HEK293 (cell line): ENCODE measurements at regions not wholly inside any gene's neighbourhood (a gene's known extent, or its start where the extent isn't known, plus 50 kb on each side); places are given as distances from the start of the nearest gene placed in this dataset.

Source experiments
- CTCF ChIA-PET: fragments of 350-600 bp; formaldehyde crosslinking; extraction: SDS; loops from one replicate; lab custom pipeline; 2021; ENCODE audit warnings: antibody characterized with exemption; lab: Yijun Ruan, JAX
- POLR2A ChIA-PET: fragments of 300-600 bp; formaldehyde crosslinking; extraction: SDS; loops from one replicate; lab custom pipeline; 2020; ENCODE audit warnings: antibody characterized with exemption, inconsistent platforms; lab: Yijun Ruan, JAX
- H3K27ac ChIP-seq: fragments of 200-500 bp; sonication (Bioruptor generic); 2 replicates; pipeline ENCODE4 v1.5.1; 2014; ENCODE audit warnings: low read depth, low read length, control low read depth, inconsistent platforms; ENCODE audit errors: extremely low read depth
- H3K36me3 ChIP-seq, 2 experiments: fragments of 200-500 bp in 1 of 2; sonication (Bioruptor generic) in 1 of 2; 1 replicate in 1 of 2; 2 replicates in 1 of 2; pipeline ENCODE4 v1.5.1; 2014 to 2017; ENCODE audit warnings: inconsistent platforms in 2 of 2, low read length in 2 of 2; ENCODE audit not compliant: control insufficient read depth in 2 of 2, insufficient read depth in 1 of 2
- H3K4me1 ChIP-seq: fragments of 200-500 bp; sonication (Bioruptor generic); 2 replicates; pipeline ENCODE4 v1.5.1; 2014; ENCODE audit warnings: mild to moderate bottlenecking, low read length, inconsistent platforms; ENCODE audit not compliant: control insufficient read depth, insufficient read depth
- H3K4me3 ChIP-seq: 2 replicates; pipeline ENCODE4 v1.5.1; 2011; ENCODE audit warnings: low read depth, mild to moderate bottlenecking, control low read depth, low read length, moderate library complexity
- H3K9me3 ChIP-seq: fragments of 200-500 bp; sonication (Bioruptor generic); 2 replicates; pipeline ENCODE4 v1.5.1; 2014; ENCODE audit warnings: low read depth, low read length, inconsistent platforms; ENCODE audit not compliant: control insufficient read depth, insufficient read depth
- ATF2 ChIP-seq: fragments of 450-650 bp; formaldehyde crosslinking; IDR thresholded peaks from 2 replicates; pipeline ENCODE4 v1.5.1; 2016; ENCODE audit warnings: missing biosample characterization, missing genetic modification characterization, low read depth
- BCL11B ChIP-seq: fragments of 450-650 bp; formaldehyde crosslinking; IDR thresholded peaks from 2 replicates; pipeline ENCODE4 v1.5.1; 2016; ENCODE audit warnings: low read depth, missing biosample characterization, missing genetic modification characterization
- KLF1 ChIP-seq: fragments of 450-650 bp; formaldehyde crosslinking; IDR thresholded peaks from 2 replicates; pipeline ENCODE4 v1.5.1; 2016; ENCODE audit warnings: missing biosample characterization, missing genetic modification characterization
- KLF16 ChIP-seq: fragments of 450-650 bp; formaldehyde crosslinking; IDR thresholded peaks from 2 replicates; pipeline ENCODE4 v1.5.1; 2017; ENCODE audit warnings: missing biosample characterization, missing genetic modification characterization
- SETDB1 ChIP-seq: IDR thresholded peaks from one replicate; pipeline ENCODE4 v1.6.1; 2017; ENCODE audit warnings: mild to moderate bottlenecking, low read length, moderate library complexity, mixed read lengths; ENCODE audit not compliant: insufficient read length
- TCF7L2 ChIP-seq: IDR thresholded peaks from 2 replicates; pipeline ENCODE4 v1.6.1; 2011; ENCODE audit warnings: low read depth, mild to moderate bottlenecking, inconsistent platforms, low read length, moderate library complexity, borderline replicate concordance
- ZBTB1 ChIP-seq: fragments of 450-650 bp; formaldehyde crosslinking; IDR thresholded peaks from 2 replicates; pipeline ENCODE4 v1.5.1; 2016; ENCODE audit warnings: missing biosample characterization, missing genetic modification characterization
- ZBTB7A ChIP-seq: fragments of 450-650 bp; formaldehyde crosslinking; IDR thresholded peaks from 2 replicates; pipeline ENCODE4 v1.5.1; 2016; ENCODE audit warnings: low read depth, missing biosample characterization, missing genetic modification characterization
- ZFP3 ChIP-seq: fragments of 450-650 bp; formaldehyde crosslinking; IDR thresholded peaks from 2 replicates; pipeline ENCODE4 v1.5.1; 2016; ENCODE audit warnings: low read depth, missing biosample characterization, missing genetic modification characterization
- ZFP41 ChIP-seq: fragments of 450-650 bp; formaldehyde crosslinking; IDR thresholded peaks from 2 replicates; pipeline ENCODE4 v1.5.1; 2016; ENCODE audit warnings: missing biosample characterization, missing genetic modification characterization, borderline replicate concordance
- ZNF114 ChIP-seq: fragments of 450-650 bp; formaldehyde crosslinking; IDR thresholded peaks from 2 replicates; pipeline ENCODE4 v1.5.0; 2017; ENCODE audit warnings: missing biosample characterization, missing genetic modification characterization
- ZNF274 ChIP-seq, 2 experiments: fragments of 200-500 bp in 1 of 2; fragments of 450-650 bp in 1 of 2; sonication (Bioruptor generic) in 1 of 2; formaldehyde crosslinking in 1 of 2; IDR thresholded peaks; 2 replicates each; pipeline versions ENCODE4 v1.5.1 to v1.6.1; 2014 to 2016; ENCODE audit warnings: borderline replicate concordance in 1 of 2, inconsistent platforms in 1 of 2, low read length in 1 of 2, missing biosample characterization in 1 of 2, missing genetic modification characterization in 1 of 2
- ZNF48 ChIP-seq: fragments of 450-650 bp; formaldehyde crosslinking; IDR thresholded peaks from 2 replicates; pipeline ENCODE4 v1.5.1; 2016; ENCODE audit warnings: missing biosample characterization, missing genetic modification characterization
- ZNF501 ChIP-seq: fragments of 450-650 bp; formaldehyde crosslinking; IDR thresholded peaks from 2 replicates; pipeline ENCODE4 v1.5.1; 2016; ENCODE audit warnings: missing biosample characterization, missing genetic modification characterization
- ZNF529 ChIP-seq: fragments of 450-650 bp; formaldehyde crosslinking; IDR thresholded peaks from 2 replicates; pipeline ENCODE4 v1.5.1; 2017; ENCODE audit warnings: missing genetic modification characterization, missing biosample characterization; ENCODE audit not compliant: insufficient replicate concordance
- ZNF549 ChIP-seq: fragments of 450-650 bp; IDR thresholded peaks from 2 replicates; pipeline ENCODE4 v1.5.1; 2018; ENCODE audit warnings: missing biosample characterization, missing genetic modification characterization, mild to moderate bottlenecking, inconsistent platforms, moderate library complexity
- ZNF660 ChIP-seq: fragments of 450-650 bp; IDR thresholded peaks from 2 replicates; pipeline ENCODE4 v1.5.1; 2018; ENCODE audit warnings: missing biosample characterization, mild to moderate bottlenecking, missing genetic modification characterization
- ZNF670 ChIP-seq: fragments of 450-650 bp; formaldehyde crosslinking; IDR thresholded peaks from 2 replicates; pipeline ENCODE4 v1.5.1; 2016; ENCODE audit warnings: missing biosample characterization, missing genetic modification characterization, low read depth
- ZNF704 ChIP-seq: fragments of 450-650 bp; formaldehyde crosslinking; IDR thresholded peaks from 2 replicates; pipeline ENCODE4 v1.5.1; 2016; ENCODE audit warnings: missing biosample characterization, missing genetic modification characterization
- ZNF785 ChIP-seq: fragments of 450-650 bp; formaldehyde crosslinking; IDR thresholded peaks from 2 replicates; pipeline ENCODE4 v1.5.1; 2016; ENCODE audit warnings: missing biosample characterization, missing genetic modification characterization
- TF ChIP-seq, protein P1 (sequence below): fragments of 450-650 bp; formaldehyde crosslinking; conservative IDR thresholded peaks from 2 replicates; pipeline ENCODE4 v1.5.1; 2016; ENCODE audit warnings: low read depth, missing biosample characterization, missing genetic modification characterization
- TF ChIP-seq, protein P2 (sequence below): fragments of 450-650 bp; formaldehyde crosslinking; IDR thresholded peaks from 2 replicates; pipeline ENCODE4 v1.5.1; 2016; ENCODE audit warnings: missing biosample characterization, missing genetic modification characterization
- TF ChIP-seq, protein P3 (sequence below): fragments of 450-650 bp; formaldehyde crosslinking; IDR thresholded peaks from 2 replicates; pipeline ENCODE4 v1.5.1; 2016; ENCODE audit warnings: missing biosample characterization, missing genetic modification characterization

GRCh38 chr13:74466020-74466419, 331.8 kb upstream of the KLF12 start:
- Histone ChIP-seq H3K36me3 (no peaks in the 10 kb centered on the region), H3K4me1 (no peaks in the 10 kb centered on the region), H3K27ac (no peak overlapping the region), H3K4me3 (no peak overlapping the region), H3K9me3 (no peaks in the 10 kb centered on the region)
- POLR2A ChIA-PET: no interaction called here
- TF ChIP-seq ZBTB1 (tag by site-specific recombination): no peak
- TF ChIP-seq, protein P1, sequence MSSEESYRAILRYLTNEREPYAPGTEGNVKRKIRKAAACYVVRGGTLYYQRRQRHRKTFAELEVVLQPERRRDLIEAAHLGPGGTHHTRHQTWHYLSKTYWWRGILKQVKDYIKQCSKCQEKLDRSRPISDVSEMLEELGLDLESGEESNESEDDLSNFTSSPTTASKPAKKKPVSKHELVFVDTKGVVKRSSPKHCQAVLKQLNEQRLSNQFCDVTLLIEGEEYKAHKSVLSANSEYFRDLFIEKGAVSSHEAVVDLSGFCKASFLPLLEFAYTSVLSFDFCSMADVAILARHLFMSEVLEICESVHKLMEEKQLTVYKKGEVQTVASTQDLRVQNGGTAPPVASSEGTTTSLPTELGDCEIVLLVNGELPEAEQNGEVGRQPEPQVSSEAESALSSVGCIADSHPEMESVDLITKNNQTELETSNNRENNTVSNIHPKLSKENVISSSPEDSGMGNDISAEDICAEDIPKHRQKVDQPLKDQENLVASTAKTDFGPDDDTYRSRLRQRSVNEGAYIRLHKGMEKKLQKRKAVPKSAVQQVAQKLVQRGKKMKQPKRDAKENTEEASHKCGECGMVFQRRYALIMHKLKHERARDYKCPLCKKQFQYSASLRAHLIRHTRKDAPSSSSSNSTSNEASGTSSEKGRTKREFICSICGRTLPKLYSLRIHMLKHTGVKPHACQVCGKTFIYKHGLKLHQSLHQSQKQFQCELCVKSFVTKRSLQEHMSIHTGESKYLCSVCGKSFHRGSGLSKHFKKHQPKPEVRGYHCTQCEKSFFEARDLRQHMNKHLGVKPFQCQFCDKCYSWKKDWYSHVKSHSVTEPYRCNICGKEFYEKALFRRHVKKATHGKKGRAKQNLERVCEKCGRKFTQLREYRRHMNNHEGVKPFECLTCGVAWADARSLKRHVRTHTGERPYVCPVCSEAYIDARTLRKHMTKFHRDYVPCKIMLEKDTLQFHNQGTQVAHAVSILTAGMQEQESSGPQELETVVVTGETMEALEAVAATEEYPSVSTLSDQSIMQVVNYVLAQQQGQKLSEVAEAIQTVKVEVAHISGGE (tag by site-specific recombination): no peak
- TF ChIP-seq ZNF501: no peak
- no peak for TF ChIP-seq ZNF670 (tag by site-specific recombination)
- CTCF ChIA-PET: no interaction called here

DNA sequence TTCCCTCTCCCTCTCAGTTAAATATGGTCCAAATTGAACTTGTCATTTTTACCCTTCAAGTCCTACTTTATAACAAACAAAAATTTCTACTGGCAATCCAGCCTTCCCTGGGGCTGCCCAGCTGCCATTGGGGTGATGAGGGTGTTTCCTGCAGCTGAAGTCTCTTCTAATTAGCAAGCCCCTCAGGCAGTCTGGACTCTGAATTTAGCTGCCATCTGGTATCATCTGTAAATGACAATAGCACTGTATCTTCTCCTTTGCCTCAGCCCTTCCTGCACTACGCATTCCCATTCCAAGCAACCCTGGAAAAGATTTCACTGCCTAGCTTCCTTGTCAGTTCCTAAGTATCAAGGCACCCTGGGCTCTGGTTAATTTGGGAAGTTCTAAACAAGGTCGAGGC, 331.1 kb upstream of the KLF12 start:
- Histone ChIP-seq H3K27ac (no peak overlapping the region), H3K36me3 (no peaks in the 10 kb centered on the region), H3K9me3 (no peaks in the 10 kb centered on the region), H3K4me3 (no peak overlapping the region), H3K4me1 (no peaks in the 10 kb centered on the region)
- ChIA-PET POLR2A (no interaction called here), CTCF (no interaction called here)
- TF ChIP-seq ZNF529 (tag by site-specific recombination): no peak
- no peak for TF ChIP-seq ZBTB7A
- TF ChIP-seq ZFP3 (tag by site-specific recombination): no peak
- no peak for TF ChIP-seq SETDB1
- no peak for TF ChIP-seq KLF16 (tag by site-specific recombination)
- TF ChIP-seq ZNF549 (tag by site-specific recombination): no peak
- no peak for TF ChIP-seq ZNF114 (tag by site-specific recombination)
- TF ChIP-seq ZFP41: no peak
- no peak for TF ChIP-seq ZNF48 (tag by site-specific recombination)
- TF ChIP-seq ZNF785: no peak
- TF ChIP-seq, protein P2, sequence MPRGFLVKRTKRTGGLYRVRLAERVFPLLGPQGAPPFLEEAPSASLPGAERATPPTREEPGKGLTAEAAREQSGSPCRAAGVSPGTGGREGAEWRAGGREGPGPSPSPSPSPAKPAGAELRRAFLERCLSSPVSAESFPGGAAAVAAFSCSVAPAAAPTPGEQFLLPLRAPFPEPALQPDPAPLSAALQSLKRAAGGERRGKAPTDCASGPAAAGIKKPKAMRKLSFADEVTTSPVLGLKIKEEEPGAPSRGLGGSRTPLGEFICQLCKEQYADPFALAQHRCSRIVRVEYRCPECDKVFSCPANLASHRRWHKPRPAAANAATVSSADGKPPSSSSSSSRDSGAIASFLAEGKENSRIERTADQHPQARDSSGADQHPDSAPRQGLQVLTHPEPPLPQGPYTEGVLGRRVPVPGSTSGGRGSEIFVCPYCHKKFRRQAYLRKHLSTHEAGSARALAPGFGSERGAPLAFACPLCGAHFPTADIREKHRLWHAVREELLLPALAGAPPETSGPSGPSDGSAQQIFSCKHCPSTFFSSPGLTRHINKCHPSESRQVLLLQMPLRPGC (tag by site-specific recombination): no peak
- TF ChIP-seq ATF2 (tag by site-specific recombination): no peak

DNA sequence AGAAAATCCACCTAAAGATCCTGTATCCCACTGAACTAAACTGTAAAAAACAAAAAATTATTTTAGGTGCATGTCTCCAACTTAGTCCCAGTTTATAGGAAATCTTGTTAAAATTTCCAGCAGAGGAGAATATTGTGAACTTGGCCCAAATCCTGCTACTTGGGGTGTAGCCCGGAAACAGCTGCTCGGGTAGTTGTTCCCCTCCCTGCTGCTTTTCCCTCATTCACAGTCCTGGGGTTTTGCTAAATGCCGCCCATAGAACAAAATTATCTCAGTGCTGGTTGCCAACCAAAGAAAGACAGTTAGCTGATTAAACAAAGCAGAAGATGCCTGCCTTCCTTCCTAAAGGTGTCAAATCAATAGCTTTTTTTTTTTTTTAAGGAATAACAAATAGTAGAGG, 330.5 kb upstream of the KLF12 start:
- Histone ChIP-seq H3K9me3 (no peaks in the 10 kb centered on the region), H3K4me3 (no peak overlapping the region), H3K27ac (no peak overlapping the region), H3K4me1 (no peaks in the 10 kb centered on the region), H3K36me3 (no peaks in the 10 kb centered on the region)
- TF ChIP-seq ZNF274 (IDR thresholded peaks at IDR 0.05; ENCODE audit: low read length) (no peak), ZNF274 (tag by site-specific recombination; IDR thresholded peaks at IDR 0.05; ENCODE audit: borderline replicate concordance) (no peak), ZNF660 (no peak), TCF7L2 (no peak), KLF1 (tag by site-specific recombination) (no peak), ZNF704 (tag by site-specific recombination) (no peak), BCL11B (tag by site-specific recombination) (no peak)
- TF ChIP-seq, protein P3, sequence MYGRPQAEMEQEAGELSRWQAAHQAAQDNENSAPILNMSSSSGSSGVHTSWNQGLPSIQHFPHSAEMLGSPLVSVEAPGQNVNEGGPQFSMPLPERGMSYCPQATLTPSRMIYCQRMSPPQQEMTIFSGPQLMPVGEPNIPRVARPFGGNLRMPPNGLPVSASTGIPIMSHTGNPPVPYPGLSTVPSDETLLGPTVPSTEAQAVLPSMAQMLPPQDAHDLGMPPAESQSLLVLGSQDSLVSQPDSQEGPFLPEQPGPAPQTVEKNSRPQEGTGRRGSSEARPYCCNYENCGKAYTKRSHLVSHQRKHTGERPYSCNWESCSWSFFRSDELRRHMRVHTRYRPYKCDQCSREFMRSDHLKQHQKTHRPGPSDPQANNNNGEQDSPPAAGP (tag by site-specific recombination): no peak
- ChIA-PET CTCF (no interaction called here), POLR2A (no interaction called here)
